Smooth muscle cell (in vitro differentiated cells): ENCODE measurements at regions not wholly inside any gene's neighbourhood (a gene's known extent, or its start where the extent isn't known, plus 50 kb on each side); places are given as distances from the start of the nearest gene placed in this dataset.

ENCODE experiments used
- DNase-seq: peaks from one replicate; lab custom pipeline; 2025; ENCODE audit not compliant: unreplicated experiment; lab: John Stamatoyannopoulos, UW
- H2AFZ ChIP-seq: fragments of 200-600 bp; sonication (generic); 2 replicates; pipeline ENCODE4 v1.6.0; 2016; ENCODE audit warnings: antibody characterized with exemption, low read depth, mild to moderate bottlenecking
- H3F3A ChIP-seq: fragments of 200-600 bp; sonication (generic); 2 replicates; pipeline ENCODE4 v1.6.0; 2017; ENCODE audit warnings: antibody characterized with exemption, low read depth
- H3K27ac ChIP-seq: fragments of 200-600 bp; sonication (generic); 2 replicates; pipeline ENCODE4 v1.5.1; 2016; ENCODE audit warnings: low read depth, mild to moderate bottlenecking
- H3K27me3 ChIP-seq: fragments of 200-600 bp; sonication (generic); 2 replicates; pipeline ENCODE4 v1.6.1; 2016; ENCODE audit warnings: low read depth, mild to moderate bottlenecking
- H3K36me3 ChIP-seq: fragments of 200-600 bp; sonication (generic); 2 replicates; pipeline ENCODE4 v1.5.1; 2016; ENCODE audit warnings: low read depth
- H3K4me1 ChIP-seq: fragments of 200-600 bp; sonication (generic); 2 replicates; pipeline ENCODE4 v1.5.1; 2016; ENCODE audit warnings: low read depth
- H3K4me2 ChIP-seq: fragments of 200-600 bp; sonication (generic); 2 replicates; pipeline ENCODE4 v1.6.0; 2016; ENCODE audit warnings: mild to moderate bottlenecking
- H3K4me3 ChIP-seq: fragments of 200-600 bp; sonication (generic); 2 replicates; pipeline ENCODE4 v1.5.1; 2016; ENCODE audit warnings: mild to moderate bottlenecking
- H3K79me2 ChIP-seq: fragments of 200-600 bp; sonication (generic); 2 replicates; pipeline ENCODE4 v1.6.0; 2016; ENCODE audit warnings: low read depth, mild to moderate bottlenecking
- H3K9ac ChIP-seq: fragments of 200-600 bp; sonication (generic); 2 replicates; pipeline ENCODE4 v1.6.0; 2016; ENCODE audit warnings: low read depth
- H3K9me3 ChIP-seq: fragments of 200-600 bp; sonication (generic); replicated peaks from 2 replicates; pipeline ENCODE4 v1.5.1; 2016; ENCODE audit warnings: low read depth
- H4K20me1 ChIP-seq: fragments of 200-600 bp; sonication (generic); 2 replicates; pipeline ENCODE4 v1.6.0; 2016; ENCODE audit warnings: low read depth
- CTCF ChIP-seq: fragments of 200-600 bp; sonication (generic); IDR thresholded peaks from 2 replicates; pipeline ENCODE4 v1.5.1; 2017; ENCODE audit warnings: borderline replicate concordance, mild to moderate bottlenecking, antibody characterized with exemption; ENCODE audit not compliant: insufficient read depth, poor library complexity, severe bottlenecking
- WGBS: methylation state at CpG from one replicate; pipeline ENCODE4 v1.1.7; 2016; ENCODE audit warnings: low lambda C conversion rate; 5-methylcytosine and 5-hydroxymethylcytosine counted together

GRCh38 chr3:72641684-72642083 lies 206.6 kb downstream of the SHQ1 start:
- 86% methylated on average over 2 of the region's 2 CpGs for whole genome bisulfite sequencing
- Histone ChIP-seq H2AFZ (no peak overlapping the region), H3K27me3 (no peaks in the 10 kb centered on the region), H3F3A (no peaks in the 10 kb centered on the region), H4K20me1 (no peaks in the 10 kb centered on the region), H3K79me2 (no peaks in the 10 kb centered on the region), H3K27ac (no peak overlapping the region), H3K4me1 (no peaks in the 10 kb centered on the region), H3K36me3 (no peaks in the 10 kb centered on the region), H3K9me3 (no peaks in the 10 kb centered on the region), H3K4me3 (no peak overlapping the region), H3K4me2 (no peak overlapping the region), H3K9ac (no peak overlapping the region)
- TF ChIP-seq CTCF: no peak
- no peak for DNase-seq

- Histone ChIP-seq H3K9ac (no peak overlapping the region), H3K9me3 (no peaks in the 10 kb centered on the region), H4K20me1 (no peaks in the 10 kb centered on the region), H3F3A (no peaks in the 10 kb centered on the region), H3K4me1 (no peaks in the 10 kb centered on the region), H2AFZ (no peak overlapping the region), H3K36me3 (no peaks in the 10 kb centered on the region), H3K4me2 (no peak overlapping the region), H3K27me3 (no peaks in the 10 kb centered on the region), H3K27ac (no peak overlapping the region), H3K4me3 (no peak overlapping the region), H3K79me2 (no peaks in the 10 kb centered on the region)
- WGBS: 95% methylated on average over 4 of the region's 4 CpGs
- TF ChIP-seq CTCF: no peak
- no peak for DNase-seq
Measured at GRCh38 chr3:72641072-72641471, 207.2 kb downstream of the SHQ1 start.

- H3K36me3 ChIP-seq: no peaks in the 10 kb centered on the region
- no peaks in the 10 kb centered on the region for H3K4me1 ChIP-seq
- H4K20me1 ChIP-seq: no peaks in the 10 kb centered on the region
- H2AFZ ChIP-seq: no peak overlapping the region
- no peak overlapping the region for H3K4me3 ChIP-seq
- no peaks in the 10 kb centered on the region for H3F3A ChIP-seq
- WGBS: 87% methylated on average over 8 of the region's 8 CpGs
- no peak for TF ChIP-seq CTCF
- DNase-seq: no peak
- no peak overlapping the region for H3K4me2 ChIP-seq
- no peaks in the 10 kb centered on the region for H3K27me3 ChIP-seq
- H3K9me3 ChIP-seq: no peaks in the 10 kb centered on the region
- H3K27ac ChIP-seq: no peak overlapping the region
- no peaks in the 10 kb centered on the region for H3K79me2 ChIP-seq
- H3K9ac ChIP-seq: no peak overlapping the region
Measured at GRCh38 chr3:72636969-72637597, 211.2 kb downstream of the SHQ1 start.

- no peak overlapping the region for H2AFZ ChIP-seq
- 95% methylated on average over 4 of the region's 4 CpGs for WGBS
- H3K9me3 ChIP-seq: peaks cover 2% of the 10 kb centered on the region
- no peak overlapping the region for H3K4me2 ChIP-seq
- H3K9ac ChIP-seq: no peak overlapping the region
- H3F3A ChIP-seq: no peaks in the 10 kb centered on the region
- TF ChIP-seq CTCF: no peak
- DNase-seq: no peak
- no peaks in the 10 kb centered on the region for H3K79me2 ChIP-seq
- no peaks in the 10 kb centered on the region for H3K36me3 ChIP-seq
- H4K20me1 ChIP-seq: no peaks in the 10 kb centered on the region
- no peak overlapping the region for H3K27ac ChIP-seq
- no peak overlapping the region for H3K4me3 ChIP-seq
- no peaks in the 10 kb centered on the region for H3K27me3 ChIP-seq
- H3K4me1 ChIP-seq: no peaks in the 10 kb centered on the region
Measured at GRCh38 chr3:72635551-72635950, 212.7 kb downstream of the SHQ1 start.
